ENCODE measurements at regions not wholly inside any gene's neighbourhood (a gene's known extent, or its start where the extent isn't known, plus 50 kb on each side); places are given as distances from the start of the nearest gene placed in this dataset.

DNA sequence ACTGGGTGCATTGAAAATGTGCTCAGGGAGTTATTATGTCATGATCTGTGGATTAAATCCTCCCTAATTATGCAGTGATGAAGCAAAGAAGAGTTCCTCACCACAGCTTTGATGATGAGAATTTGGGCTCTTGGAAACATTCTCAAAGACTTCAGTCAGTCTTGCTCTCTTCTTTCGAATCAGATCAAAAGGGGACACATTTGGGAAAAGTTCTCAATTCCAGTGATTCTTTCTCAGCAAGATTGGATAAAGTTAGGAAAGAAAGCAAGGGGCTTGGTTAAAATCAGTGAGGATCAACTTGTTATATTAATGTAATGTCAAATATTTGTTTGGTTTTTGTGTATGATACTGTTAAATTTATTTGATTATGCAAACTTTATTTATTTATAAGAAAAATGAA is 411.3 kb upstream of the ACTBL2 start:
- no peak for TF ChIP-seq POLR2A (IDR thresholded peaks at IDR 0.05; ENCODE audit: low read depth, low read length)
- no peak for TF ChIP-seq POLR2AphosphoS5 (IDR thresholded peaks at IDR 0.05; ENCODE audit: low read depth, low read length)
- no peak for TF ChIP-seq TAF1 (IDR thresholded peaks at IDR 0.05; ENCODE audit: low read depth, low read length)
